Forelimb muscle (tissue), 1 donor: ENCODE measurements at regions not wholly inside any gene's neighbourhood (a gene's known extent, or its start where the extent isn't known, plus 50 kb on each side); places are given as distances from the start of the nearest gene placed in this dataset.
"Not testable (repeated sequence)": the region's sequence is repeated elsewhere in the genome, so short reads cannot be mapped to it uniquely, and the experiment has no call there.

Source experiments
- DNase-seq: peaks from one replicate; pipeline ENCODE4 v3.0.0-alpha.2; 2013; ENCODE audit warnings: low read depth

- DNase-seq = no peak
Observed at GRCh38 chrX:14351611-14352303, 177.6 kb upstream of the GLRA2 start.

GRCh38 chrX:14347523-14347922 is 181.8 kb upstream of the GLRA2 start:
- no peak for DNase-seq

- no peak for DNase-seq
Observed at GRCh38 chrX:14344172-14344940, 185.0 kb upstream of the GLRA2 start.

- DNase-seq = peak; percentile 41
Observed at GRCh38 chrX:14309431-14309830, 219.9 kb upstream of the GLRA2 start.

GRCh38 chrX:14308976-14309375 is 220.4 kb upstream of the GLRA2 start:
- not testable (repeated sequence) for DNase-seq

- no peak for DNase-seq
Observed at GRCh38 chrX:14303891-14304290, 225.4 kb upstream of the GLRA2 start.

GRCh38 chrX:14302561-14302960 is 226.8 kb upstream of the GLRA2 start:
- not testable (repeated sequence) for DNase-seq

GRCh38 chrX:14300376-14300775 is 229.0 kb upstream of the GLRA2 start:
- DNase-seq = no peak

GRCh38 chrX:14295426-14295825 is 233.9 kb upstream of the GLRA2 start:
- no peak for DNase-seq

GRCh38 chrX:14291666-14292500 is 237.5 kb upstream of the GLRA2 start:
- no peak for DNase-seq

GRCh38 chrX:14290335-14290734 is 239.0 kb upstream of the GLRA2 start:
- DNase-seq = no peak

- peak; percentile 34 for DNase-seq
Observed at GRCh38 chrX:14274691-14275090, 245.0 kb upstream of the GEMIN8 start.

GRCh38 chrX:14267216-14267615 is 237.5 kb upstream of the GEMIN8 start:
- no peak for DNase-seq

- no peak for DNase-seq
Observed at GRCh38 chrX:14266705-14267104, 237.0 kb upstream of the GEMIN8 start.

GRCh38 chrX:14243823-14244222 is 214.1 kb upstream of the GEMIN8 start:
- no peak for DNase-seq

GRCh38 chrX:14235004-14235403 is 205.3 kb upstream of the GEMIN8 start:
- DNase-seq = no peak

GRCh38 chrX:14232688-14233087 is 203.0 kb upstream of the GEMIN8 start:
- no peak for DNase-seq

- DNase-seq = no peak
Observed at GRCh38 chrX:14228611-14229010, 198.9 kb upstream of the GEMIN8 start.

GRCh38 chrX:14220386-14220944 is 190.8 kb upstream of the GEMIN8 start:
- DNase-seq = no peak

GRCh38 chrX:14209034-14209433 is 179.3 kb upstream of the GEMIN8 start:
- no peak for DNase-seq

GRCh38 chrX:14194711-14195110 is 165.0 kb upstream of the GEMIN8 start:
- DNase-seq = no peak

GRCh38 chrX:14193547-14193946 is 163.9 kb upstream of the GEMIN8 start:
- no peak for DNase-seq
